GM12872 (cell line): ENCODE measurements at regions not wholly inside any gene's neighbourhood (a gene's known extent, or its start where the extent isn't known, plus 50 kb on each side); places are given as distances from the start of the nearest gene placed in this dataset.

Experiments used
- TF ChIP-seq, protein P1 (sequence below): IDR thresholded peaks from 3 replicates; pipeline ENCODE4 v1.5.1; 2011; ENCODE audit warnings: low read depth, mild to moderate bottlenecking, low read length, moderate library complexity; ENCODE audit not compliant: insufficient read depth

DNA sequence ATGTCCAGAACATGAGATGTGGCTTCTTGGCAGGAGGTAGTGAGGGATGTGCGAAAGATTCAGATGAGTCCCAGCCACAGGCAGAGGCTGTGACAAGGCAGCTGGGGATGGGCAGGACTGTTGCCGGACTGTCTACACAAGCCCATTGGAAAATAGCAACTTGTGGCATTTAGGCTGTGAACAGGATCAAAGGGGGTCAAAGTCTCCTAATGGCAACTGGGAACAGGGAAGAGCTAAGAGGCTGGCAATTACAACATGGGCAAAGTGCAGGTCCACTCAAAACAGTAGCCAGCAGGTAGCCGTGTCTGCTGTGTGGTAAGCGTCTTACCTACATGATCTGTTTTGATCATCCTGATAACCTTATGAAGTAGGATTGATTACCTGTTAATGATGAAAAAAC lies 254.2 kb upstream of the ZNF32 start:
- TF ChIP-seq, protein P1, sequence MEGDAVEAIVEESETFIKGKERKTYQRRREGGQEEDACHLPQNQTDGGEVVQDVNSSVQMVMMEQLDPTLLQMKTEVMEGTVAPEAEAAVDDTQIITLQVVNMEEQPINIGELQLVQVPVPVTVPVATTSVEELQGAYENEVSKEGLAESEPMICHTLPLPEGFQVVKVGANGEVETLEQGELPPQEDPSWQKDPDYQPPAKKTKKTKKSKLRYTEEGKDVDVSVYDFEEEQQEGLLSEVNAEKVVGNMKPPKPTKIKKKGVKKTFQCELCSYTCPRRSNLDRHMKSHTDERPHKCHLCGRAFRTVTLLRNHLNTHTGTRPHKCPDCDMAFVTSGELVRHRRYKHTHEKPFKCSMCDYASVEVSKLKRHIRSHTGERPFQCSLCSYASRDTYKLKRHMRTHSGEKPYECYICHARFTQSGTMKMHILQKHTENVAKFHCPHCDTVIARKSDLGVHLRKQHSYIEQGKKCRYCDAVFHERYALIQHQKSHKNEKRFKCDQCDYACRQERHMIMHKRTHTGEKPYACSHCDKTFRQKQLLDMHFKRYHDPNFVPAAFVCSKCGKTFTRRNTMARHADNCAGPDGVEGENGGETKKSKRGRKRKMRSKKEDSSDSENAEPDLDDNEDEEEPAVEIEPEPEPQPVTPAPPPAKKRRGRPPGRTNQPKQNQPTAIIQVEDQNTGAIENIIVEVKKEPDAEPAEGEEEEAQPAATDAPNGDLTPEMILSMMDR: no peak

DNA sequence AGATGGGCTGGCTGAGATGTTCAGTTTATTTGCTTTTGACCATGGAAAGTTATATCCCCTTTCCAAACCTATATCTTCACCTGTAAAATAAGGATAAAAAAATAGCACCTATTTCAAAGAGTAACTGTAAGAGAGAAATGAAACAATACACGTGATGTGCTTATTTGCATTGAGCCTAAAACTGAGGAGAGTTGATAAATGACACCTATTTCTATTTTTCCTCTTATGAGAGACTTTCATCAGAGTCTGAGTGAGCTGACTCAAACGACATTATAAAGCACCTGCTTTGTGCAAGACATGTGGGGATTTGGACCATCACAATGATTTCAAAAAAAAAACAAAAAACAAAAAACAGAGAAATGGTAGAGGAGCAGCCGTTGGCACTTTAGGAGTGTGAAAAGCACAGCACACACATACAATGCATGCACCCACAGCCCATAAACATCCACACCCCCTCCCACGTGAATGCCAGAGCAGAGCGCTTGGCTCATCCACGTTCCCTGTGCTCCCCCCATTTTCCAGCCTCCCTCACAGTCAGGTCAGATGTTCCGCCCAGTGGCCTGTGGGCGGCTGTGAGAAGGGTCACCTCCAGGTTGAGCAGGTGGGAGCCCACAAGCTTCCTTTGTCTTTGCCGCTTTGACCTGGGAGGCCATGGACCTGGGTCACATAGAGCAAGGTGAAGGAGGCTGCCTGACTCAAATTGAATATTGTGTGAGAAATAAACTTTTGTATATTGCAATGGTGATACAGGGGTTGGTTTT lies 253.2 kb upstream of the ZNF32 start:
- TF ChIP-seq, protein P1: no peak

DNA sequence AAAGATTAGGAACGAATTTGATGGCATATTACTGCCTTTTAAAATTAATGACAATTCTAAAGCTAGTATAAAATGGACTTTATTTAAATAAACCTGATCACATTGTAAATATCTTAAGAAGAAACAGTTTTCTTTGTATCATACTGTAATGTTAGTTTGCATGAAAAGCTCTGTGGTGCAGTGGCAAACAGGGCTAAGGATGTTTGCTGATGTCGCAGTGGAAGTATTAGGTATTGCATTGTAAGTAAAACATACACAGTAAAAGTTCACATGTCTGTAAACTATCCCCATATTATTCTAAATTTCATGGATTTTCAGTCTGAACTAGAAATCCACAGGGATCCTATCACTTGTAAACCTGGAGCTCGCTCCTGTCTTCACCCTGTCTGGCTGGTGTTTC lies 252.6 kb upstream of the ZNF32 start:
- TF ChIP-seq, protein P1: 0 out of 3 replicates have a peak, but pooled peaks have one; percentile 21

DNA sequence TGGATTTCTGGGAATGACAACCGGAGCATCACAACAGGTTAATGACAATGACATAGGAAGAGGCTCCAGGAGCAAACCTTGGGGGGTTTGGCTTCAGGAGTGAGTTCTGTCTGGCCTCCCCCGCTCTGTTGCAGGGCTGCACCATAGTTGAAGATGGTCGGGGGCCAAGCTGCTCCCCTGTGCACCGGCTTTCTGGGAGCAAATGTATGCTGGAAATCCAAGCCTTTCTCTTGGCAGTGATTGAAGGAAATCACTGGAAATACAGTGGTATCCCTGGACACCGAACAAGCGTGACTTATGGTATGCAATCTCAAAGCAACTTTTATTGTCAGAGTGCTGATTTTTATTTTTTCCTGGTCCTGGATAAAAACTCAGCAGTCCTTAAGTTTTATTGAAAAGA lies 251.9 kb upstream of the ZNF32 start:
- TF ChIP-seq, protein P1: no peak

GRCh38 chr10:43899224-43899959 lies 250.7 kb upstream of the ZNF32 start:
- TF ChIP-seq, protein P1: no peak

DNA sequence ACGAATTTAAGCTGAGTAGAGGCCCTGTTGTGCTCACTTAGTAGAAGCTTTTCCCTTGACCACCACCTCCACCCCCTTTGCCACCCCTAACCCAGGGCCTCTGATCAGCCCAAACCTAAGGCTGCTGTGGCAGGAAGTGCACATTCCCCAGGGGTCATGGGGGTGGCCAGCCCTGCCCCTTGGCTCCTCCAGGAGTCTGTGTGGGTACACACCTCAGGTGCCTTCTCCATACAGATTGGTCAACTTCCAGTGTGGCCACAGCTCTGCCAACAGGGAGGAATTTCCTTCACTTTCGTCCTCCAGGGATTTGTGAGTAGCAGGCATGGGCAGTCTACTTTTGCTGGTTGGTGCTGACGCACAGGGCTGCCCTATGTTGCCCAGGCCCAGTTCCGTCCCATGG lies 249.9 kb upstream of the ZNF32 start:
- TF ChIP-seq, protein P1: no peak

DNA sequence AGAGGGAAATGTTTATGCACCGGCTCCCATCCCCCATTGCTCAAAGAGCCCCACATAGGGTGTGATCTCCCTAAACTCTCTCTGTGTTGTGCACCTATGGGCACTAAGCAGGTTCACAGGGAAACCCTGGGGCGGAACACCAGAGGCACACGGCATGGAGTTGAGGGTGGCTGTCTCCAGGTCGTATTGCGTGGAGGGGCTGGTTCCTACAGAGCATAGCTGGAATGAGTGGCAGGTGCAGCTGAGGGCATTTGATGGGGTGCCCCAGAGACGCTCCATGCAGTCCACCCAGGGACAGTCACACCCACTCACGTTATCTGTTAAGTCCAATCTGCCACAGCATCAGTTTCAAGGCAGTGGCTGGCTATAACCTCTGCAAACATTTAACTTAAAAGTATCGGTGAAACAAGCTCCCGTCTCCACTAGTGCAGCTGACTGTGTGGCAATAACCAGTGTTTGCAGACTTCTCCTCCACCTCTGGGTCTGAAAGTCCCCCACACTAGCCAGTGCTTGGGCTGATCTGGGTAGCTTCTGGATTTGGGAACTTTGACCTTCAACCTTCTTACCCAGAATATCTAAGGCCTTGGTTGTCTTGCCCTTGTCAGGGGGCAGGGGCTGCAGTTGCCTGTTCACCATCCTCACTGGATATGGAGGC lies 249.2 kb upstream of the ZNF32 start:
- TF ChIP-seq, protein P1: no peak
